HG02588 (cell line): ENCODE measurements at regions not wholly inside any gene's neighbourhood (a gene's known extent, or its start where the extent isn't known, plus 50 kb on each side); places are given as distances from the start of the nearest gene placed in this dataset.
"Not testable (repeated sequence)": the region's sequence is repeated elsewhere in the genome, so short reads cannot be mapped to it uniquely, and the experiment has no call there.

ENCODE experiments used
- ATAC-seq: cut with Tn5 transposase; IDR thresholded peaks from one replicate; pipeline ENCODE4 v1.9.1; 2021; ENCODE audit warnings: mild to moderate bottlenecking, moderate library complexity; ENCODE audit not compliant: unreplicated experiment

DNA sequence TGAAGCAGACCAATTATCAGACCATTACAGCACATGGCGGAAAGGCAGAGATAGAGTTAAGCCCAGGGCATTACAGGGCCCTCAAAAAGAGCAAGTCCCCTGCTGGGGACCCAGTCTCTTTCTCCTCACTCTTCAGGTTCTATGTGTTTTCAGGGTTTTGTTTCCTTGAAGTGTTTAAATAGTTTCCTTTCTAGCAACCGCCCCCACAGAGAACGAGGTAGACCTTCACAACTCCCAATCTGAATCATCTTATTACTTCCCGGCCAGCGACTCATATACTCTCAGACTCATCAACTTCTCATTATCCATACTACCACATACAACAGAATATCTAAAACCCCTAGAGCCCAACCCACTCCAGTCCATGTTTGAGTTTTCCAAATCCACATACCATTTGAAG is 526.6 kb upstream of the ARID1B start:
- no peak for ATAC-seq

DNA sequence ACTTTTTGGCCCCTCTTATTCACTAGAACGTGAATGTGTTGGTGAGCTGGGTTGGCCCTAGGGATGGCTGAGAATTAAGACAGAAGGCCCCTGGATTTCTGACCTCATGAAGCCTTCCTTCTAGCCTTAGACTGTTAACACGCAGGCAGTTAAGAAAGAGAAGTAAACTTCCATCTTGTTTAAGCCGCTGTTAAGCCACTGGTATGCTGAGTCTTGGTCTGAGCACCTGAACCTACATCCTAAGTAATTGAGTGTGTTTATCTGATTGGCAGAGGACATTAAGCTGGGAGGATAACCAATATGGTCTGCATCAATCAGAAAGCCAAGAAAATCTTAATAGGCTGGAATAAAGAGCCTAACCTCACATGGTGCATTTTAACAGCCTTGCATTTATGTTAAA is 535.0 kb upstream of the ARID1B start:
- ATAC-seq, result no peak

DNA sequence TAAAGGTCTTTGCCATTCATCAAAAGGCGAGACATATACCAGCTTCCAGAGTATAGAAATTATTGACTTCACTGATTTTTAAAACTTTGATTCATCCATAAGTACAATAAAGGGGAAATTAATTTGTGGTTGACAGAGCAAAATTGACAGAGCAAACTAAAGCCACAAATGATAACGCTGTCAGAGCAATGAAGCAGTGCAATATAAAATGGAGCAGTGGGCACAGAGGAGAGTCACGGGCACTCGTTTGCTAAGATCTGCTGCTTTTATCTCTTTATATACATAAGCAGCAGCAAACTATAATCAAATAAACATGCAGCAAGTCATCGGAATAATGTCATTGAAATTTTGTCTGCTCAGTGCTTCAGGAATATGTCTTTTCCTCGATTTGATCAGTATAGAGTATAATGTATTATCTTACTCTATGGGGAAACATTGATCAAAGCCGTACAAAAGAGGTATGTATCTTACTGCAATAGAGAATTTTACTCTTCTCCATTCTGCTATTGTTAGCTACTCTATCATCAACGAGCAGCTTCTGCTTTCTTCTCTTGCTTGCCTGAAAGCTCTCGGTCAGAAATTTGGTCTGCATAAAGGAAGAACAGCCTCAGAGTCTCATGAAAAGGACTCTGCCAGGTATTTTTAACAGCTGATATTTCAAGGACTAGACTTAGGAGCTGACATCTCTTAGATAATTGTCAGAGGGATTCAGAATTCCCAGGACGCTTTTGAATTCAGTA is 546.0 kb upstream of the ARID1B start:
- ATAC-seq, result no peak

DNA sequence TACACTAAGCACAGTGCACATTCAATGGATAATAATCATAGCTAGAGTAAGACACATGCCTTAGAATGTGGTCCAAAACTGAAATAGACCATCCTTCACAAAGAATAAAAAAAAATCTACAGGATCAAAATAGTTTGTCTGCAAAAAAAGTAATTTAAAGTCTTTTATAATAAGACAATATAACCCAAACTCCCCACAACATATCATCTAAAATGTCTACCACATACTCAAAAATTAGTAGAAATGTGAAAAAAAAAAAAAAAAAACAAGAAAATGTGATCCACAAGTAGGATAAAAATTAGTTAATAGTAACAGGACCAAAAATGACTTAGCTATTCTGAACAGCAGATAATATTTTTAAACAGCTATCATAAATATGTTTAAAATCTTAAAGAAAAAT is 557.2 kb upstream of the ARID1B start:
- no peak for ATAC-seq

DNA sequence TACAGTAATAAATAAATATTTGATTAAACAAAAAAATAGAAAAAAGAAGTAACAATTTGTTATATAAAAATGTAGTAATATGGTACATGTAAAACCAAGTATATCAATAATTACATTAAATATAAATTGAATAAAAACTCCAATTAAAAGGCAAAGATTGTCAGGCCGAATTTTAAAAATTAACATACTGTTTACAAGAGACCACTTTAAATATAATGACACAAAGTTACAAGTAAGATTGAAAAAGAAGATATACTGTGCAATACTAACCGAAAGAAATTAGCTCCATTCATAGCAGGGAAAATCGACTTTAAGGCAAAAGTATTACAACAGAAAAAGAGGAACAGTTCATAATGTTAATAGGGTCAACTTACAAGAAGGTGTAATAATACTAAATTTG is 571.5 kb upstream of the ARID1B start:
- ATAC-seq, result no peak

DNA sequence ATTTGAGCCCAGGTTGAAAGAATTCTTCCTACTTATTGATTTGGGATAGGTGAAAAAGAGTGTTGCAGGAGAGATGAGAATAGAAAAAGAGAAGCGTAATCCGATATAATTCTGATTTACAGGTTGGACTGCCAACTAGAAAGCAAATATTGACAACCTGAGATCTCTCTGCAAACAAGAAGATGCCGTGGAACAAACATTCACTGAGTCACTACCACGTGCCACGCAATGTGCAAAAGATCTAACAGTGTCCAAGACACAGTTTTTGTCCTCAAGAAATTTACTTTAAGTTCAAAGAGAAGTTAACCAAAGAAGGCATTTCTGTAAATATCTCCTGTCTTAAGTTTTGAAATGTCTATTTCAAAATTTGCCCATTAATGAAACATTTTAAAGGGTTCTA is 578.0 kb upstream of the ARID1B start:
- ATAC-seq, result no peak

DNA sequence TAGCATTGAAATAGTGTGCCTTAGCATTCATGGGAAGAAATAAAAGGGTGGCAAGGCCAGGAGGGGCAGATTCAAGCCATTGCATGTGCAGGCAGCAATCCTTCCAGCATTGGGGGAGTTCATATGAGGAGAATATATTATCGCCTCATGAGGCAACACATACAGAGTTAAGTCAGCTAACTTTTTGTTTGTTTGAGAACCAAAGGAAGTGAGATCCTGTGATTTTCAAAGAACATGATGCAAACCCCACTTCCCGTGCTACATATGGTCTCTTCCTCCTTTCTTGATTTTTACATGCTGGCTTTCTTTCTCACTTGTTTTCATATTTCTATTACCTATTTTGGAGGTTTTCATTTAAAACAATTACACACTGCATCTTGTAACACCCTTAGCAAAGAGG is 579.7 kb upstream of the ARID1B start:
- no peak for ATAC-seq

- ATAC-seq, result no peak
Measured at GRCh38 chr6:156194981-156195380, 582.2 kb upstream of the ARID1B start.

GRCh38 chr6:156193381-156193780 is 583.8 kb upstream of the ARID1B start:
- no peak for ATAC-seq

DNA sequence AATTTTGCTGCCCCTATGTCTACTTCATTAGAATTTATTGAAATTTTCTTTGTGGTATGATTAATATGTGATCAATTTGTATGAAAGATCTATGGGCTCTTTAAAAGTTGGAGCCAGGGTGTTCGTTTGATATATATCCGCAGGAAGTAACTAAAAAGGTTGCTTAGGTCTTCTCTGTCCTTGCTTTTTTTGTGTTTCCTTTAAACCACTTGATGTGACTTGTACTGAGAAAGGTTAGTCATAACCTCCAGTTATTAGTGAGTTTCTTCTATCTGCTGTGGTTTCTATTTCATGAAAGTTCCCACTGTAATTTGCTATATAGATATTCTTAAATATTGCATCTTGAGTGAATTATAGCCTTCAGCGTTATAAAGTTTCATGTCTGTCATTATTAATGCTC is 585.3 kb upstream of the ARID1B start:
- ATAC-seq, result no peak

DNA sequence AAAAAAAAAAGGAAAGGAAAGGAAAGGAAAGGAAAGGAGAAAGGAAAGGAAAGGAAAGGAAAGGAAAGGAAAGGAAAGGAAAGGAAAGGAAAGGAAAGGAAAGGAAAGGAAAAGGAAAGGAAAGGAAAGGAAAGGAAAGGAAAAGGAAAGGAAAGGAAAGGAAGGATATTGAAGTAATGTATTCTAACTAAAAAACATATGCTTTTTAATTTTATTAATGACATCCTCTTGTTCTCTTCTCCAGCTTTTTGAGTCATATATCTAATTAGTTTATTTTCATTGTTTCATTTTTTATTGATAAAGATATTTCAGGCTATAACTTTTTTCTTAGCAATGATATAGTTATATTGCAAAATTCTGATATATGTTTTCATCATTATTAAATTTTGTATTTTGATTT is 585.8 kb upstream of the ARID1B start:
- not testable (repeated sequence) for ATAC-seq

DNA sequence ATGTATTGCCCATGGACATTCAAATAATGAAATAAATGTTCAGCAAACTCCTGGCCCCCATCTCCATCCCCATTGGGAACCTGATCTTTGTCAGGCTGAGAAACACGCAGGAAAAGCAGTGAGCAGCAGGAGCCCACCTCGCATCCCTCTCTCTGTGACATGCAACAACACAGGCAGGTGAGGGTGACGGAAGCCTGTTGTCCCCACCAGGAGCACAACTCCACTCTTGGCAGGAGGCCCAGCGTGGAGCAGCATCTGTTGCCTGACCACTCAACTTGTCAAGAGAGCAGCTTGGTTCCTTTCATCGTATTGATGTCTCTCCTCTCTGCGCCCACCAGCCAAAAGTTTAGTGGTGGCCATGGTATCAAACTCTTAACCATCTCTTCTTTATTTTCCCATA is 586.9 kb upstream of the ARID1B start:
- ATAC-seq, result no peak

GRCh38 chr6:156189714-156190113 is 587.5 kb upstream of the ARID1B start:
- ATAC-seq, result no peak

DNA sequence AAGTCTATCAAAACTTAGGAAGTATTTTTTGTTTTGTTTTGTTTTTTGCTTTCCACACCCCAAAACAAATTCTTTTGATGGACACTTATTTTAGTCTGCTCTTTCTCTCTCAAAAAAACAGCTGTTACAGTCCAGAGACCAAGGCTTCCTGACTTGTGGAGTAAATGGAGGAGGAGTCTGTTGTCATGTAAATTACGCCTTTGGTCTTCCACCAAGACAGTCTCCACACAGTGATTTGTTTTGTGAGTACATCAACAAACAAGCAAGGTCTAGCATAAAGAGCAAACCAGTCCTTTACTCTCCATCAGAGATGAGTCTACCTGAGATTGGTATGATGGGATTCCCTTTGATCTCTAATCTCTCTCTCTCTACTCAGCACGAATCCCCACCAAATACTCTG is 588.0 kb upstream of the ARID1B start:
- no peak for ATAC-seq

DNA sequence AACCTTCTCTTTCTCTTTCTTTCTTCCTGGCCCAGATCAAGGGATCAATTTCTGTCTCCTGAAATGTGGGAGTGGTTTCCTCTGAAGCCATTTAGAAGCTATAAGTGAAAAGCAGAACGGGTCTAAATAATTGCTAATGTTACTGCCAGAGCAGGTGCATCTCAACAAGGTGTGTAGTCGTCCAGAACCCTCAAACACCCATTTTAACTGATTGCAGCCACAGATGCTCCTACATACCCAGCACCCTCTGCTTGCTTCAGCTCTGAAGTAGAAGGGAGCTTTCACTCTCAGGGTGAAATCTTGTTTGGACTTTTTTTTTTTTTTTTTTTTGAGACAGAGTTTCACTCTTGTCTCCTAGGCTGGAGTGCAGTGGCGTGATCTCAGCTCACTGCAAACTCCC is 592.1 kb upstream of the ARID1B start:
- ATAC-seq, result no peak

- ATAC-seq, result no peak
Measured at GRCh38 chr6:156183678-156184077, 593.5 kb upstream of the ARID1B start.

- ATAC-seq, result no peak
Measured at GRCh38 chr6:156182356-156182755, 594.8 kb upstream of the ARID1B start.

DNA sequence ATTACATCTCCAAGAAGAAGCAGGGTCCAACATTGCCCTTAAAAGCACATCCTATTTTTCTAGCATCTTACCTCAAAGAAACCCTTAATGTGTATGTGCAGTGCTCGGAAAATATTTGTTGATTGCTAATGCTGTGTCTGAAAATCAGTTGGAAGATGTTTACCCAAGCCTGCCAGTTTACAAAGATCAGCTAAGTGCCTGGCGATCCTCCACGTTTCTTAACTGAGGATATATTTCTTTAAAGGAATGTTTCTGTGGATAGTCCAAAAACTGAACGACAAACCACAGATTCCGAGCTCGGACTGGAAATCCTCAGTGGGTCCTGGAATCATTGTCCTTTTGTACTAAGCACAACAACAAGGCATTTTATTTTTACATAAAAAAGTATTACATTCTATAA is 595.7 kb upstream of the ARID1B start:
- ATAC-seq, result no peak

DNA sequence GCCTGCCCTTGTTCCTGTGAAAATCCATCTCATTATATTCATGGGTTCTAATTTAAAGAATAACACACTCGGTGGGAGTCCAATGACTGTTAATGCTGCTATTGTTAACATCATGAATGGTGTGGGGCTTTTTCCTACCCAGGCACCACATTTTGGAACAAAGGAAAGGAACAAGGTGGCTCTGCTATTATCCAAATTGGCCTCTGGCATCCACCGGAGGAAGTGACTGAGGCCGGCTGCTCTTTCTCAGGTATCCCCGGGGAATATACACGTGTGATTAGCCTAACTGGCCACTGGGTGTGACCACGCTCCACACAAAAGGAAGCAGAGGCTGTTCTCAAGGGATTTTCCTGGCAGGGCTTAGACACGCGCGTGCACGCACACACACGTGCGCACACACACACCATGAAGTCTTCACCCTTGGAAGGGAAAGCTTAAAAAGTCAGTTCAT is 601.2 kb upstream of the ARID1B start:
- ATAC-seq, result no peak

DNA sequence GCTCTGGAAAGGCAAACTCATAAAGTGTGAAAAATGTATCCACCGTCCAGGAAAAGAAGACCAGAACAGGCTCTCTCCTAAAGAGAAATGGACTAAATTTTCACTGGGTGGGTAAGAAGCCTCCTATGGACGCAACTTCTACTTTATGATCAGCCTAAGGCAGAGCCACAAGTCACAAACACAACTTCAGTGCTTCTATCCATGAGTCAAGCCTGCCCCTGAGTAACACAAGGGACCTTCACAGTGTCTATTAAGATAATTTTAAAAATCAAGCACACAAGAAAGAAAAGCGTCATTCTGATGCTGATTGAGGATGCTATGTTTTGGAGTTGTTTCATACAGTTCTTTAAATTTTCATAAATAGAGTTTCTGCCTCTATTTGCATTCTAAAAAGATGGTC is 601.7 kb upstream of the ARID1B start:
- no peak for ATAC-seq

DNA sequence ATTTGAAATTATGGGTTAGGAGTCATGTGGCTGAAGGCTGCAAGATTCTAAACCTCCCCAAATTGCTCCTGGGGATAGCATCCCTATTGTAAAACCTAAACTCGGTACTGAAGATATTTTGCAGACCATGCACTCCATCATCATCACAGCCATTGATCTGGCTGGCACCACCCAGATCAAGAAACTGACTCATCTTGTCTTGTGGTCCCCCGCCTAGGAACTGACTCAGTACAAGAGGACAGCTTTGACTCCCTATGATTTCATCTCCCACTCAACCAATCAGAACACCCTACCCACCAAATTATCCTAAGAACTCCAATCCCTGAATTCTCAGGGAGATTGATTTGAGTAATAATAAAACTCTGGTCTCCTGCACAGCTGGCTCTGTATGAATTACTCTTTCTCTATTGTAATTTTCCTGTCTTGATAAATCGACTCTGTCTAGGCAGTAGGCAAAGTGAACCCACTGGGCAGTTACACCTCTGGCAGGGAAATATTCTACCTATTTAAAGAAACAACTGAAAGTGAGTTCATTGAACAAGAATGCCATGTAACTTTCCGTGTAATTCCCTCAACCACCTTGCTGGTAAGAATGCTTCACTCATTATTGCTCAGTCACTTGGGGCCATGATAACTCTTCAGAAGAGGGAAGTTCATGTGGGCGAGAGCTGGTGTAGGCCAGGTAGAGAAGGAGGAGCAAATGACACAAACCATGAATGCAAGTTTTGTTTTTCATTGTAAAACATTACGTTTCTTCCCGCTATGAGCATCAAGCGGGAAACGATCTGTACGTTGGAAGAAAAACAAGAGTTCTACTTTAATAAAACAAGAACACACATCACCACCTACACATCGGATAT is 602.9 kb upstream of the ARID1B start:
- no peak for ATAC-seq

- ATAC-seq, result no peak
Measured at GRCh38 chr6:156169371-156169770, 607.8 kb upstream of the ARID1B start.
